Heart left ventricle (tissue), 16 donors: ENCODE measurements at regions not wholly inside any gene's neighbourhood (a gene's known extent, or its start where the extent isn't known, plus 50 kb on each side); places are given as distances from the start of the nearest gene placed in this dataset.
A peak's percentile ranks its signal among the peaks of the same experiment; 100 is the strongest.

Source experiments
- ATAC-seq, 4 donors: fragments of 200-7000 bp; cut with Tn5 transposase; one replicate each; pipeline ENCODE4 v1.9.1; 2020 to 2022; ENCODE audit warnings: moderate library complexity in 4 of 4, mild to moderate bottlenecking in 3 of 4, moderate number of reproducible peaks in 1 of 4
- DNase-seq, 5 donors: peaks; one replicate each; pipeline ENCODE4 v3.0.0-alpha.2; 2020
- H3K27ac ChIP-seq, 12 donors: fragments of 200-600 bp; sonication (generic) in 4 of 12; one replicate each; pipeline versions ENCODE4 v1.5.0 to v1.8.0; 2016 to 2022; ENCODE audit warnings: mild to moderate bottlenecking in 2 of 12
- H3K27me3 ChIP-seq, 9 donors: fragments of 200-600 bp; sonication (generic) in 2 of 9; one replicate each; pipeline versions ENCODE4 v1.5.1 to v1.8.0; 2016 to 2022; ENCODE audit warnings: mild to moderate bottlenecking in 3 of 9
- H3K36me3 ChIP-seq, 9 donors: fragments of 200-600 bp; sonication (generic) in 2 of 9; one replicate each; pipeline versions ENCODE4 v1.5.0 to v1.8.0; 2018 to 2022; ENCODE audit warnings: mild to moderate bottlenecking in 2 of 9
- H3K4me1 ChIP-seq, 12 donors: fragments of 200-600 bp; sonication (generic) in 4 of 12; one replicate each; pipeline versions ENCODE4 v1.5.0 to v1.8.0; 2016 to 2022; ENCODE audit warnings: mild to moderate bottlenecking in 3 of 12
- H3K4me3 ChIP-seq, 12 donors: fragments of 200-600 bp; sonication (generic) in 4 of 12; one replicate each; pipeline versions ENCODE4 v1.5.0 to v1.8.0; 2017 to 2022; ENCODE audit warnings: mild to moderate bottlenecking in 9 of 12, moderate library complexity in 4 of 12
- H3K9me3 ChIP-seq, 12 donors: fragments of 200-600 bp; sonication (generic) in 4 of 12; one replicate each; pipeline versions ENCODE4 v1.5.0 to v1.8.0; 2016 to 2022; ENCODE audit warnings: mild to moderate bottlenecking in 1 of 12
- CTCF ChIP-seq, 12 donors: fragments of 200-600 bp; sonication (generic) in 4 of 12; IDR thresholded peaks; one replicate each; pipeline versions ENCODE4 v1.5.0 to v1.8.0; 2018 to 2022; ENCODE audit warnings: antibody characterized with exemption in 12 of 12, mild to moderate bottlenecking in 5 of 12
- POLR2A ChIP-seq, 2 donors: fragments of 450-650 bp; IDR thresholded peaks; one replicate each; pipeline ENCODE4 v1.6.1; 2017; ENCODE audit warnings: antibody characterized with exemption in 2 of 2, mild to moderate bottlenecking in 2 of 2, moderate library complexity in 2 of 2
- WGBS, 4 donors: extraction: QIAGEN DNeasy Blood & Tissue Kit in 2 of 4; methylation state at CpG; one replicate each; pipeline versions ENCODE4 v1.1.5 to v1.1.7; 2013 to 2018; 5-methylcytosine and 5-hydroxymethylcytosine counted together
- intact Hi-C, 10 donors: fragments of 100-400 bp; cut with DNase I; formaldehyde crosslinking; loops; one replicate each; pipeline versions ENCODE4 v1.11.1 to v1.14.2; 2022
- donor health status: ischemic (EF 13 %, LVEDD 7.1; RV severe dilation, severe dysfunction).
- donor health status: healthy with polysubstance abuse.
- donor health status: DM: no; HTN: yes; CAD: no.
- donor health status: DM: no; HTN: no; CAD: no.
- donor health status: ischemic (EF 25% LVEDD 6.9; RV normal size, moderate dysfunction).
- donor health status: ischemic (EF 25% LVEDD 5.7; RV mildly dilated, moderate dysfunction).
- donor health status: healthy.
- donor health status: DM: yes; HTN: yes; CAD: no.
- donor health status: ischemic (EF 35%, LVEDD 5.7; RV mildly dilated, moderate dysfunction).
- donor health status: nonischemic (EF 11% LVEDD 7.7; RV severe dilation, severe dysfunction).
- donor health status: DM: yes; HTN: yes; CAD: no.
- donor health status: PGD.
- donor health status: ischemic (EF 29% LVEDD 5.4; RV normal size, mild dysfunction).
- donor health status: nonischemic (EF 23%, LVEDD 6.1; RV moderate dilation, normal function).

GRCh38 chr6:74420221-74420620 lies 724.2 kb downstream of the CD109 start:
- no peak overlapping the region for H3K27ac ChIP-seq
- no peaks in the 10 kb centered on the region for H3K4me1 ChIP-seq
- no peak for DNase-seq
- H3K36me3 ChIP-seq: no peaks in the 10 kb centered on the region
- ATAC-seq: no peak
- intact Hi-C loops: no loop called here
- no peaks in the 10 kb centered on the region for H3K27me3 ChIP-seq
- WGBS, 4 donors: 88 to 100% (median 95%) methylated on average over 1 of the region's 1 CpG
- no peak overlapping the region for H3K4me3 ChIP-seq
- H3K9me3 ChIP-seq: peaks cover 0 to 21% (median 0%) of the 10 kb centered on the region in 12 donors
- TF ChIP-seq POLR2A (IDR thresholded peaks at IDR 0.05) (no peak), CTCF (IDR thresholded peaks at IDR 0.05) (no peak)

GRCh38 chr6:74415056-74415455 lies 719.1 kb downstream of the CD109 start:
- no peak overlapping the region for H3K4me3 ChIP-seq
- intact Hi-C loops: loop anchor here in 5 of 10 donors (10.0 kb wide), 1 partner anchor 790 kb away; the partner anchor contains the start of gene COL12A1 (in 5 of the 5)
- no peak for TF ChIP-seq CTCF (IDR thresholded peaks at IDR 0.05)
- TF ChIP-seq POLR2A (IDR thresholded peaks at IDR 0.05): no peak
- H3K27me3 ChIP-seq: no peaks in the 10 kb centered on the region
- peaks cover 0 to 4% (median 0%) of the 10 kb centered on the region in 12 donors for H3K9me3 ChIP-seq
- H3K36me3 ChIP-seq: no peaks in the 10 kb centered on the region
- no peaks in the 10 kb centered on the region for H3K4me1 ChIP-seq
- no peak for DNase-seq
- no peak for ATAC-seq
- H3K27ac ChIP-seq: peak overlapping the region in 1 of 12 donors; percentile 10

GRCh38 chr6:74410630-74411029 lies 714.6 kb downstream of the CD109 start:
- intact Hi-C loops: loop anchor here in 6 of 10 donors (5.0 to 10.0 kb wide), 2 partner anchors 794 to 797 kb away; partner anchors contain the start of gene COL12A1 (in 6 of the 6)
- Histone ChIP-seq H3K4me1 (no peaks in the 10 kb centered on the region), H3K36me3 (no peaks in the 10 kb centered on the region), H3K4me3 (no peak overlapping the region), H3K27me3 (no peaks in the 10 kb centered on the region), H3K27ac (no peak overlapping the region), H3K9me3 (peaks cover 0 to 8% (median 0%) of the 10 kb centered on the region in 12 donors)
- DNase-seq (no peak), ATAC-seq (no peak)
- TF ChIP-seq POLR2A (IDR thresholded peaks at IDR 0.05) (no peak), CTCF (IDR thresholded peaks at IDR 0.05) (no peak)
- WGBS, 4 donors: 76 to 88% (median 80%) methylated on average over 1 of the region's 1 CpG

GRCh38 chr6:74409447-74409846 lies 713.4 kb downstream of the CD109 start:
- no peaks in the 10 kb centered on the region for H3K27me3 ChIP-seq
- H3K4me3 ChIP-seq: no peak overlapping the region
- no peaks in the 10 kb centered on the region for H3K36me3 ChIP-seq
- intact Hi-C loops: loop anchor here in 1 of 10 donors (10.0 kb wide), 1 partner anchor 795 kb away; the partner anchor contains the start of gene COL12A1
- 0 to 47% (median 0%) methylated on average over 1 of the region's 1 CpG for WGBS, 4 donors
- H3K4me1 ChIP-seq: no peaks in the 10 kb centered on the region
- TF ChIP-seq CTCF (IDR thresholded peaks at IDR 0.05) (peak in 9 of 12 donors; percentile 20 to 57 (median 33)), POLR2A (IDR thresholded peaks at IDR 0.05) (no peak)
- H3K27ac ChIP-seq: no peak overlapping the region
- peak in 2 of 4 donors; percentile 62 to 67 for ATAC-seq
- H3K9me3 ChIP-seq: peaks cover 0 to 10% (median 0%) of the 10 kb centered on the region in 12 donors
- DNase-seq: no peak
